GM12878 (cell line): ENCODE measurements at regions not wholly inside any gene's neighbourhood (a gene's known extent, or its start where the extent isn't known, plus 50 kb on each side); places are given as distances from the start of the nearest gene placed in this dataset.

Experiments
- ATAC-seq: fragments of 200-7000 bp; cut with Tn5 transposase; 3 replicates; pipeline ENCODE4 v1.9.1; 2020; ENCODE audit warnings: mild to moderate bottlenecking, moderate library complexity
- BruUV-seq: library from RNA; stranded (reverse); fragments of 400-500 nt; replicated peaks from 2 replicates; lab custom pipeline; 2021; lab: Mats Ljungman, UMichigan
- CTCF ChIA-PET: fragments of 300-600 bp; sonication (Branson Sonifier 250); formaldehyde crosslinking; extraction: SDS; loops from one replicate; lab custom pipeline; 2021; ENCODE audit warnings: inconsistent platforms; lab: Yijun Ruan, JAX
- POLR2A ChIA-PET: fragments of 350-600 bp; formaldehyde crosslinking; extraction: SDS; loops from one replicate; lab custom pipeline; 2021; ENCODE audit warnings: inconsistent platforms; lab: Charles Lee
- RAD21 ChIA-PET: fragments of 300-600 bp; sonication (Branson Sonifier 250); formaldehyde crosslinking; loops from one replicate; lab custom pipeline; 2023; ENCODE audit warnings: antibody characterized with exemption; ENCODE audit not compliant: unreplicated experiment; lab: Charles Lee
- SMC1A ChIA-PET: fragments of 300-600 bp; sonication (Branson Sonifier 250); formaldehyde crosslinking; loops from one replicate; lab custom pipeline; 2023; ENCODE audit not compliant: unreplicated experiment, uncharacterized antibody; lab: Charles Lee
- DNase-seq: peaks from one replicate; pipeline ENCODE4 v3.0.0-alpha.2; 2011; ENCODE audit warnings: low read depth, low spot score
- FAIRE-seq: peaks from 3 replicates; lab custom pipeline; 2011; peaks lifted over from hg19 to GRCh38; lab: Jason Lieb, UNC
- H2AFZ ChIP-seq: 2 replicates; pipeline ENCODE4 v1.6.0; 2011; ENCODE audit warnings: low read depth, low read length, control low read depth; ENCODE audit not compliant: control insufficient read depth
- H3K27ac ChIP-seq: 2 replicates; pipeline ENCODE4 v1.5.1; 2011; ENCODE audit warnings: control low read depth; ENCODE audit not compliant: control insufficient read depth, insufficient read depth
- H3K27me3 ChIP-seq, 2 experiments: replicated peaks in 1 of 2; 2 replicates each; pipeline versions ENCODE4 v1.6.0 to v1.6.1; 2011; ENCODE audit warnings: low read length in 1 of 2; ENCODE audit not compliant: control insufficient read depth in 2 of 2, insufficient read depth in 2 of 2
- H3K36me3 ChIP-seq, 2 experiments: 2 replicates each; pipeline ENCODE4 v1.5.1; 2011; ENCODE audit warnings: low read length in 1 of 2; ENCODE audit not compliant: control insufficient read depth in 2 of 2, insufficient read depth in 2 of 2
- H3K4me1 ChIP-seq: 2 replicates; pipeline ENCODE4 v1.6.1; 2011; ENCODE audit warnings: mild to moderate bottlenecking, low read length, moderate library complexity, mixed read lengths; ENCODE audit not compliant: control insufficient read depth, insufficient read depth
- H3K4me2 ChIP-seq: 2 replicates; pipeline ENCODE4 v1.6.0; 2011; ENCODE audit warnings: control low read depth; ENCODE audit not compliant: control insufficient read depth, insufficient read depth
- H3K4me3 ChIP-seq: fragments of 200-600 bp; sonication (generic); 2 replicates; pipeline ENCODE4 v1.5.1; 2016
- H3K79me2 ChIP-seq: 2 replicates; pipeline ENCODE4 v1.6.0; 2011; ENCODE audit warnings: low read length; ENCODE audit not compliant: control insufficient read depth, insufficient read depth
- H3K9ac ChIP-seq: 2 replicates; pipeline ENCODE4 v1.8.0; 2011; ENCODE audit warnings: low read length, control low read depth, mixed read lengths; ENCODE audit not compliant: control insufficient read depth, insufficient read depth
- H3K9me3 ChIP-seq: replicated peaks from 3 replicates; pipeline ENCODE4 v1.5.1; 2011; ENCODE audit warnings: mild to moderate bottlenecking, low read length; ENCODE audit not compliant: control insufficient read depth, insufficient read depth
- H4K20me1 ChIP-seq: 2 replicates; pipeline ENCODE4 v1.6.0; 2011; ENCODE audit not compliant: control insufficient read depth, insufficient read depth
- GATAD2B ChIP-seq: fragments of 450-650 bp; conservative IDR thresholded peaks from 2 replicates; pipeline ENCODE4 v1.6.1; 2017; ENCODE audit warnings: low read depth, mild to moderate bottlenecking, moderate library complexity
- MTA2 ChIP-seq: fragments of 450-650 bp; IDR thresholded peaks from 2 replicates; pipeline ENCODE4 v1.6.1; 2016; ENCODE audit warnings: low read depth, mild to moderate bottlenecking, moderate library complexity
- MTA3 ChIP-seq: IDR thresholded peaks from 2 replicates; pipeline ENCODE4 v1.6.1; 2012; ENCODE audit warnings: low read length, inconsistent platforms, borderline replicate concordance
- RAD21 ChIP-seq: IDR thresholded peaks from 2 replicates; pipeline ENCODE4 v1.6.1; 2011; ENCODE audit warnings: mild to moderate bottlenecking, low read depth, low read length, moderate library complexity; ENCODE audit not compliant: insufficient read depth
- SIN3A ChIP-seq: IDR thresholded peaks from 2 replicates; pipeline ENCODE4 v1.6.1; 2012; ENCODE audit warnings: low read depth, low read length, improper control_type of control experiment
- SREBF2 ChIP-seq: IDR thresholded peaks from 2 replicates; pipeline ENCODE4 v1.6.1; 2012; ENCODE audit warnings: mild to moderate bottlenecking, low read length
- TCF12 ChIP-seq: IDR thresholded peaks from 2 replicates; pipeline ENCODE4 v1.6.1; 2011; ENCODE audit warnings: low read depth, mild to moderate bottlenecking, low read length
- ZNF217 ChIP-seq: fragments of 450-650 bp; IDR thresholded peaks from 2 replicates; pipeline ENCODE4 v1.6.1; 2017; ENCODE audit warnings: antibody characterized with exemption, mild to moderate bottlenecking
- WGBS: methylation state at CpG from one replicate; pipeline ENCODE4 v1.1.6; 2016; ENCODE audit warnings: low lambda C conversion rate; ENCODE audit not compliant: insufficient replicate concordance, insufficient coverage; ENCODE audit errors: missing lambda C conversion rate; 5-methylcytosine and 5-hydroxymethylcytosine counted together
- in situ Hi-C: fragments of 300-500 bp; cut with MboI; formaldehyde crosslinking; loops from 9 replicates; pipeline ENCODE4 v1.14.3; 2018; ENCODE audit warnings: mixed read lengths
- intact Hi-C: fragments of 100-400 bp; cut with micrococcal nuclease; formaldehyde crosslinking; loops from one replicate; pipeline ENCODE4 v1.14.2; 2022; ENCODE audit not compliant: unreplicated experiment
- TF ChIP-seq, protein P1 (sequence below): fragments of 150-350 bp; IDR thresholded peaks from 2 replicates; pipeline ENCODE4 v1.6.1; 2014; ENCODE audit warnings: mild to moderate bottlenecking, low read depth, low read length

DNA sequence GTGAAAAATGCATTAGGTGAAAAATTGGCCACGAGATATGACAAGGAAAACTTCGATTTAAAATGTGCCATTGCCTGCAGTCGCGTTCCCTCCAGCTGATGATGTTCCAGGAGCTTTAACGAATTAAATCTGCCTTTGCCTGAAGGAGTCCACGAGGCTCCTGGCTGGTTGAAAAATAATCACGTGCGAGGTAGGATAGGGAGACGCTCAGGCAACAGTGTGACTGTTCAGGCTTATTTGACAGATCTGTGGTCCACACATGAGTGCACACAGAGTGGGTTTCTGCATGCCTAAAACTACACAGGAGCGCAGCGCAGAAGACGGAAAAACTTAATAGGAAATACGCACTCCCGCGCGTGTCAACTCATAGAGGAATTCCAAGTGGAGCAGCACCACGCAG is 204.0 kb upstream of the PITRM1 start (continued):
- TF ChIP-seq, protein P1, sequence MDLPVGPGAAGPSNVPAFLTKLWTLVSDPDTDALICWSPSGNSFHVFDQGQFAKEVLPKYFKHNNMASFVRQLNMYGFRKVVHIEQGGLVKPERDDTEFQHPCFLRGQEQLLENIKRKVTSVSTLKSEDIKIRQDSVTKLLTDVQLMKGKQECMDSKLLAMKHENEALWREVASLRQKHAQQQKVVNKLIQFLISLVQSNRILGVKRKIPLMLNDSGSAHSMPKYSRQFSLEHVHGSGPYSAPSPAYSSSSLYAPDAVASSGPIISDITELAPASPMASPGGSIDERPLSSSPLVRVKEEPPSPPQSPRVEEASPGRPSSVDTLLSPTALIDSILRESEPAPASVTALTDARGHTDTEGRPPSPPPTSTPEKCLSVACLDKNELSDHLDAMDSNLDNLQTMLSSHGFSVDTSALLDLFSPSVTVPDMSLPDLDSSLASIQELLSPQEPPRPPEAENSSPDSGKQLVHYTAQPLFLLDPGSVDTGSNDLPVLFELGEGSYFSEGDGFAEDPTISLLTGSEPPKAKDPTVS, result no peak

DNA sequence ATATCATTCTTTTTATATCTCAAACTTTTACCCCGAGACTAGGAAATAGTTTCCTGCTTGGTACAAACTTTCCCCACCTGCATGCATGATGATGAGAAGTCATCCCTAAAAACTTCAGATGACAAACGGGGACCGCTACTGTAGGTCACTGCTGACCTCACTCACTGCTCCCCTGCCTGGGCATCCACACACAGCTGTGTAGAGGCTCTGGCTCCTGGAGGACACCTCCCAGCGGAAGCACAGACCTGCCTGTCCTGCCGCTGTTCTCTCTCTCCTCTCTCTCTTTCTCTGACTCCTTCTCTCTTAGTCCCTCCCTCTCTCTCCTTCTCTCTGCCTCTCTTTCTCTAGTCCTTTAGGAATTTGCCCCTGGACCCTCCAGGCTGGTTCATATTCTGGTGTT is 202.9 kb upstream of the PITRM1 start:
- ChIA-PET RAD21 (no interaction called here), CTCF (no interaction called here), SMC1A (no interaction called here), POLR2A (no interaction called here)
- FAIRE-seq (no peak), DNase-seq (no peak), ATAC-seq (no peak)
- Histone ChIP-seq H3K79me2 (no peaks in the 10 kb centered on the region), H3K4me3 (no peak overlapping the region), H3K4me2 (no peak overlapping the region), H3K9ac (no peak overlapping the region), H3K4me1 (no peaks in the 10 kb centered on the region), H3K27ac (no peak overlapping the region), H3K36me3 (no peaks in the 10 kb centered on the region), H2AFZ (no peak overlapping the region), H4K20me1 (no peaks in the 10 kb centered on the region), H3K9me3 (no peaks in the 10 kb centered on the region; the same call in 2 of the 3 replicates), H3K27me3 (no peaks in the 10 kb centered on the region)
- in situ Hi-C loops (no loop called here), intact Hi-C loops (no loop called here)
- no peak for TF ChIP-seq MTA2
- TF ChIP-seq SREBF2, result no peak
- no peak for TF ChIP-seq RAD21
- TF ChIP-seq SIN3A, result no peak
- TF ChIP-seq GATAD2B, result no peak
- no peak for TF ChIP-seq MTA3
- no peak for TF ChIP-seq TCF12
- TF ChIP-seq ZNF217, result no peak
- 54% methylated on average over 5 of the region's 5 CpGs for WGBS
- no TSS peak for BruUV-seq
